NCI-H1105 (cell line): ENCODE measurements at regions not wholly inside any gene's neighbourhood (a gene's known extent, or its start where the extent isn't known, plus 50 kb on each side); places are given as distances from the start of the nearest gene placed in this dataset.

ENCODE experiments used
- DNase-seq: peaks from one replicate; lab custom pipeline; 2025; lab: John Stamatoyannopoulos, UW

GRCh38 chr14:61941421-61942150 is 179.4 kb downstream of the SNAPC1 start:
- no peak for DNase-seq

- no peak for DNase-seq
These were observed 186.2 kb downstream of the SNAPC1 start for GRCh38 chr14:61948376-61948775.

- DNase-seq, result no peak
These were observed 188.1 kb downstream of the SNAPC1 start for GRCh38 chr14:61950340-61950739.

- DNase-seq, result no peak
These were observed 191.4 kb downstream of the SNAPC1 start for GRCh38 chr14:61953602-61954001.

- no peak for DNase-seq
These were observed 192.1 kb downstream of the SNAPC1 start for GRCh38 chr14:61954306-61954705.

GRCh38 chr14:61956517-61956916 is 194.3 kb downstream of the SNAPC1 start:
- DNase-seq, result no peak

GRCh38 chr14:61959348-61959747 is 197.1 kb downstream of the SNAPC1 start:
- no peak for DNase-seq

GRCh38 chr14:61961369-61961768 is 199.1 kb downstream of the SNAPC1 start:
- DNase-seq, result no peak

- no peak for DNase-seq
These were observed 201.7 kb downstream of the SNAPC1 start for GRCh38 chr14:61963926-61964325.

GRCh38 chr14:61965030-61965745 is 203.0 kb downstream of the SNAPC1 start:
- DNase-seq, result no peak

GRCh38 chr14:61968207-61968606 is 206.0 kb downstream of the SNAPC1 start:
- DNase-seq, result no peak

- no peak for DNase-seq
These were observed 210.5 kb downstream of the SNAPC1 start for GRCh38 chr14:61972711-61973110.

- DNase-seq, result no peak
These were observed 211.8 kb downstream of the SNAPC1 start for GRCh38 chr14:61973981-61974380.

GRCh38 chr14:61977217-61977616 is 215.0 kb downstream of the SNAPC1 start:
- DNase-seq, result no peak

- DNase-seq, result no peak
These were observed 226.0 kb downstream of the SNAPC1 start for GRCh38 chr14:61988240-61988639.

GRCh38 chr14:61992139-61992538 is 229.9 kb downstream of the SNAPC1 start:
- no peak for DNase-seq

- no peak for DNase-seq
These were observed 230.7 kb downstream of the SNAPC1 start for GRCh38 chr14:61992926-61993325.

- no peak for DNase-seq
These were observed 232.4 kb downstream of the SNAPC1 start for GRCh38 chr14:61994589-61994988.

- DNase-seq, result no peak
These were observed 234.5 kb downstream of the SNAPC1 start for GRCh38 chr14:61996753-61997152.

- no peak for DNase-seq
These were observed 234.9 kb downstream of the SNAPC1 start for GRCh38 chr14:61997161-61997560.

GRCh38 chr14:62001963-62002362 is 239.7 kb downstream of the SNAPC1 start:
- no peak for DNase-seq

GRCh38 chr14:62002642-62003041 is 240.4 kb downstream of the SNAPC1 start:
- no peak for DNase-seq

GRCh38 chr14:62003701-62004100 is 241.5 kb downstream of the SNAPC1 start:
- no peak for DNase-seq
